ENCODE measurements at regions not wholly inside any gene's neighbourhood (a gene's known extent, or its start where the extent isn't known, plus 50 kb on each side); places are given as distances from the start of the nearest gene placed in this dataset.

GRCh38 chr5:82596451-82596850 is 318.3 kb upstream of the RPS23 start:
- TF ChIP-seq CTCF (IDR thresholded peaks at IDR 0.05; ENCODE audit: low read depth, low read length) = no peak
- no peak overlapping the region for H3K4me3 ChIP-seq (ENCODE audit: low read depth, low read length)

GRCh38 chr5:82595113-82595512 is 317.0 kb upstream of the RPS23 start:
- TF ChIP-seq CTCF (IDR thresholded peaks at IDR 0.05; ENCODE audit: low read depth, low read length) = no peak
- no peak overlapping the region for H3K4me3 ChIP-seq (ENCODE audit: low read depth, low read length)

GRCh38 chr5:82594097-82594496 is 315.9 kb upstream of the RPS23 start:
- TF ChIP-seq CTCF (IDR thresholded peaks at IDR 0.05; ENCODE audit: low read depth, low read length) = no peak
- H3K4me3 ChIP-seq (ENCODE audit: low read depth, low read length) = no peak overlapping the region

- no peak for TF ChIP-seq CTCF (IDR thresholded peaks at IDR 0.05; ENCODE audit: low read depth, low read length)
These were observed 315.3 kb upstream of the RPS23 start for GRCh38 chr5:82593481-82593880.

GRCh38 chr5:82591021-82591515 is 312.9 kb upstream of the RPS23 start:
- TF ChIP-seq CTCF (IDR thresholded peaks at IDR 0.05; ENCODE audit: low read depth, low read length) = no peak
- no peak overlapping the region for H3K4me3 ChIP-seq (ENCODE audit: low read depth, low read length)

More at GRCh38 chr5:82593481-82593880, 315.3 kb upstream of the RPS23 start:
- no peak overlapping the region for H3K4me3 ChIP-seq (ENCODE audit: low read depth, low read length)

- TF ChIP-seq CTCF (IDR thresholded peaks at IDR 0.05; ENCODE audit: low read depth, low read length) = no peak
These were observed 312.0 kb upstream of the RPS23 start for GRCh38 chr5:82590112-82590511.

GRCh38 chr5:82586661-82587310 is 308.6 kb upstream of the RPS23 start:
- no peak overlapping the region for H3K4me3 ChIP-seq (ENCODE audit: low read depth, low read length)
- TF ChIP-seq CTCF (IDR thresholded peaks at IDR 0.05; ENCODE audit: low read depth, low read length) = no peak

More at GRCh38 chr5:82590112-82590511, 312.0 kb upstream of the RPS23 start:
- no peak overlapping the region for H3K4me3 ChIP-seq (ENCODE audit: low read depth, low read length)
